ENCODE measurements at regions not wholly inside any gene's neighbourhood (a gene's known extent, or its start where the extent isn't known, plus 50 kb on each side); places are given as distances from the start of the nearest gene placed in this dataset.
A peak's percentile ranks its signal among the peaks of the same experiment; 100 is the strongest.

DNA sequence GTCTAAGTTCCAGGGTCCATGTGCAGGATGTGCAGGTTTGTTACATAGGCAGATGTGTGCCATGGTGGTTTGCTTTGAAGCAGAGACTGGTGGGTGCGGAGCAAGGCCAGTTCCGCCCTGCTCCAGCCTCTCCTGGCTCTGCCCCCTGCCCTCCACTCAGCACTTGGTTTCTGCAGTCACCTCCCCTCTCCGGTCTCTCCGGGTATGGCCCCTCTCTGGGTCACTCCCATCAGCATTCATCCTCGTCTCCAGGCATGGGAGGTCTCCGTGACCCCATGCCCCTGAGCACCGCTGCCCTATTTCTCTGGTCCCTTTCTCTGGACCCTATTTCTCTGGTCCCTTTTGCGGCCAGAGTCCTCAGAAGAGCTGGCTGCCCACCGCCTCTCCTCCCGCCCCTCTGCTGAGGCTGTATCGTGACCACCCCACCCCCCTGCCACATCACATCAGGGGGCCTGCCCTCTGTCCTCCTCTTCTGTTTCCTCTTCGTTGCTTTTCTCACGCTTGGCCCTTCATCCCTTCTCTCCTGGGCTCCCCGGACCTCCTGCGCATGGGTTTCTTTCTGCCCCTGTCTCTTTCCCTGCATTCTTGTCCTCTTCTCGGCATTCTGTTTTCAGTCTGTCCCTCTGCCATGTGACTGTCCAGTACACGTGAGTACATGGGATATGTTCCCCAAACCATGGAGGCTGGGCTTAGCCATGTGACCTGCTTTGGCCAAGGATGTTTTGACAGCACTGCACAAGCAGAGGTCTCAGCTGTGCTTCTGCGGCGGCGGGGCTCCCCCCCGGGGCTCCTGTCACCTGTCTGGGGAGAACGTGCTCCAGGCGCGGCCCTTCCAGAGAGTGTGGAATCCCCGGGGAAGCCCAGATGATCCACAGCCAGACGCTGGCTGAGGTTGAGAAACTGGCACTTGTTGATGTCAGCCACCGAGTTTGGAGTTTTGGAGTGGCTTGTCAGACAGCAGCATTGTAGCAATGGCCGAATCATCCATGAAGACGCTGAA is 54.4 kb upstream of the C1orf174 start:
- peak; percentile 78 for DNase-seq (ENCODE audit: low read depth)

DNA sequence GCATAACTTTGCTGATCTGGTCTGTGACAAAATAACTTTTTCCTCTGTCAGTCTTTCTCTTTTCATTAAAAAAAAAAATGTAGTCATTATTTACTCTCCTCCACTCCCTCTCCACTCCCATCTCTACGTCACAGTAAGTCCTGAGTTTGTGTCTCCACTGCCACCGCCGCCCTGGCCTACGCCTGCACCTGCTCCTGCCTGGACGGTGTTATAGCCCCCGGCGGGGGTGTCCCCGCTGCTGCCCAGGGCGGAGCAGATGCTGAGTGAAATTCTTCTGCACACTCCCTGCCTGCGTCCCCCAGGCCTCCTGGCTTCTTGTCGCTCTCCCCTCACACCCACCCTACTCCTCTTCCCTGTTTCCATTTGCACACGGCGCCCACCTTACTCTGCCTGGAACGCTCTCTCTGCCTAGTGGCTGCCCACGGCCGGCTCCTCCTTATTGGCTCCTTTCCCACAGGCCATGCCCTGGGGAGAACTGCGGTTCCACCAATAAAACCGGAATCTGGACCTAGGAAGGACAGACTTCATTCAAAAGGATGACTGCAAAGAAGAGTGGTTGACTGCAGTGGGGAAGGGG is 55.2 kb upstream of the C1orf174 start:
- DNase-seq (ENCODE audit: low read depth), result no peak

DNA sequence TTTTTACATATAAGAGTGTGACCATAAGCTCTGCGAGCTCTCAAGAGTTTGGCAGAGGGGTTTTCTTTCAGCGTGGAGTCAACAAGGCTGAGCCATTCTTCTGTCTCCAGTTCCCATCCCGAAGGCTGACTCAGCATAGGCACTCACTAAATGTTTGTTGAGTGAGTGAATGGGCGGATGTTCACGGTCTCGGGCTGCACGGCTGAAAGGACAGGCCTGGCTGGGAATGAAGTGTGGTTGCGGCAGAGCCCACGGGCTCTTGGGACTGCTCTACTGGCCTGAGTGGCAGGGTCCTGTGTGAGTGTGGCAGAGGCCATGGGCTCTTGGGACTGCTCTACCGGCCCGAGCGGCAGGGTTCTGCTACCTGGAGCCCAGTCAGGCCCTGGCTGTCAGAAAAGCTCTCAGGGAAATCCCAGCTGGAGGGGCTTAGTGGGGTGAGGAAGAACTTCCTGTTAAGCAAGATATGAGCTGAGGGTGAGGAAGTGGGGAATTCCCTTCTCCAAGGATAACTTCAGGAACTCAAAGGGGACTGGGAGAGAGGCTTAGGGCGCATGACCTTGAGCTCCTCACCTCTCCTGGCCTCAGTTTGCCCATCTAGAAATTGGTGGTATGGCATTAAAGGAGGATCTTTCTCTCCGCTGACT is 56.6 kb upstream of the C1orf174 start:
- no peak for DNase-seq (ENCODE audit: low read depth)

DNA sequence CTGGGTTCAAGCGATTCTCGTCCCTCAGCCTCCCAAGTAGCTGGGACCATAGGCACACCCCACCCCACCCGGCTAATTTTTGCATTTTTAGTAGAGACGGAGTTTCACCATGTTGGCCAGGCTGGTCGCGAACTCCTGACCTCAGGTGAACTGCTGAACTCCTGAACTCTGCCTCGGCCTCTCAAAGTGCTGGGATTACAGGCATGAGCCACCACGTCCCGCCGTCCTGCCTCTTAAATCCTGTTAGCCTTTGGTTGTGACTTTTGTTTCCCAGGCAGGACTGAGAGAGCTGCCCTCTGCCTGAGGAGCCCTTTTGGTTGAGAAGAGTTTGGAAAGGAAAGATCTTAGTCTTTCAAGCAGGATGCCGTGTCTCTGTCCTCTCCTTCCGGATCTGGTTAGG is 59.3 kb upstream of the C1orf174 start:
- no peak for DNase-seq (ENCODE audit: low read depth)

DNA sequence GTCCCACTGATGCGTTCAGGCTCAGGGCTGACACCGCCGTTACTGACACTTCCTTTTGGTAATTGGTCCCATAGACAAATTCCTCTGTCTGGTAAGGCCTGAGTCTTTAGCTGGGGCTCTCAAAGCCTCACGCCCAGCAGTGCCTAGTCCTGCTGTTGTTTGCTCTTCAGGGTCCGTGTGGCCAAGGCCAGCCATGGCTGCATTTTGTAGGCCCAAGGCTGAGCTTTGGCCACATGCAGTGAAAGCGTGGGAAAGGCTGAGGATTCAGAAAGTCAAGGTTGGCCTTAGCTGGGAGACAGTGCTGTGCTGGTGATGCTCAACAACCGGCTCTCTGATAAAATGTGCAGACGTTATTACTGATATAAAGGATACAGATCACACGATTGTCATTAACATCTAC is 63.5 kb upstream of the C1orf174 start:
- DNase-seq (ENCODE audit: low read depth), result no peak

DNA sequence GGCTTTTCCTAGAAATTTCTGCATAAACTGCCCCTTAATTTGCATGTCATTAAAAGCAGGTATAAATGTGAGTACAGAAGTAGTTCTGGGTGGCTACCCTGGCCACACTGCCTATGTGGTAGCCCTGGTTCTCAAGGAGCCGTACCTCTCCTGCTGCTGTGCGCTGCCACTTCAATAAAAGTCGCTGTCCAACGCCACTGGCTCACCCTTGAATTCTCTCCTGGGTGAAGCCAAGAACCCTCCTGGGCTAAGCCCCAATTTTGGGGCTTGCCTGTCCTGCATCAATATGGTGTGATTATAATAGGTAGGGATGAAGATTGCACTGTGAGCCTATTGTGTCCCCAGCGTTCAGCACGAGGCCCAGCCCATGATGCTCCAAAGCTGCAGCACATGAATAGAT is 65.6 kb upstream of the C1orf174 start:
- no peak for DNase-seq (ENCODE audit: low read depth)

DNA sequence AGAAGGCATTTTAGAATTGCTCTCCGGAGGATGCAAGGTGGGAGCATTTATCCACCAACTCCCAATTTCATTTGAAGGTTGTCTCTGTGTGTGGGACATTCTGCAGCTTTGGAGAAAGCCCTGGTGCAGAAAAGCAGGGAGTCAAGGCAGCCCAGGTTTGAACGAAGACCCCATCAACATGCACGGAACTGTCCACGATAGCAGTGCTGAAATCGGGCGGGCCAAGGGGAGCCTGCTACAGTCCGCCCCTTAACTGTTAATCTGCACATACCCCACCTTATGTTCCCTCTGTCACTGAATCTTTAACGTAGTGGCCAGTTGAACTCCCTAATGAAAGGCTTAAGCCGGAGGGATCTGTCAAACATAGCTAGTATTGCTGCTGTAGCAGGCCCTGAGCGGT is 68.8 kb upstream of the C1orf174 start:
- no peak for DNase-seq (ENCODE audit: low read depth)

DNA sequence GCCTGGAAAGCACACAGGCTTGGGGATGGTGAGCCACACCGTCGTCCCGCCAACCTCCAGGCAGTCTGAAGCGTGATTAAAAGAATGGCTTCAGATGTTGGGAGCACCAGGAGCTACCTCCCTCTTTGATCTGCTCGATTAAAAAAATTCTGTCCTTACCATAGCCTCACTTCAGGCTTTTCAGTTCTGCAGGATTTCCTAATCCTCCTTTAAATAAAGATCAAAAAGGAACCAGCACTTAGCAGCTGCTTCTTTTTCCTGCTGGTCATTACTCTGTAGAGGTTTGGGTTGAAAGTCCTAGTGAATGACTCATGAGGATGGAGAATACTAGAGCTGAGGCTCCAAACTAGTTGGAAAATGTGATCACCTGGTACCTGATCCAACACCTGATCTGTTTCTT is 71.9 kb upstream of the C1orf174 start:
- DNase-seq (ENCODE audit: low read depth), result no peak

DNA sequence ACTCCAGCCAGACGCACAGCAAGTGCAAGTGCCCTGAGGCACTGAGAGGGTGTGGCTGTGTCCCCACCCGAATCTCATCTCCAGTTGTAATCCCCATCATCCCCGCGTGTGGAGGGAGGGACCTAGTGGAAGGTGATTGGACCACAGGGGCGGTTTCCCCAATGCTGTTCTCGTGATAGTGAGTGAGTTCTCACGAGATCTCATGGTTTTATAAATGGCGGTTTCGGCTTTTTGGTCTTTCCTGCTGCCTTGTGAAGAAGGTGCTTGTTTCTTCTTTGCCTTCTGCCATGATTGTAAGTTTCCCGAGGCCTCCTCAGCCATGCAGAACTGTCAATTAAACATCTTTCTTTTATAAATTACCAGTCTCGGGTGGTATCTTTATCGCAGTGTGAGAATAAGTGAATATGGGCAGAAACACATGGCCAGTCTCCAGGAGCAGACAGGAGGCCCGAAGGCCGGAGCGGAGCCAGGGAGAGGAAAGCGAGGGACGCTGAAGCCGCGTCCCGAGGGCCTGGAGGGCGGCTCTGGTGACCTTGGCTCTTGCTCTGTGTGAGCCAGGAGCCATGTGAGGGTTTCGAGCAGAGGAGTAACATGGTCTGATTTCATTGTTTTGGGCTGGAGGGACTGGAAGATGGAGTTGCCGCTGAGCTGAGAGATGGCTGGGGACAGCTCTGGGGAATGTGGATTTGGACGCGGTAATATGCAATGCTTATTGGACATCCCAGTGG is 76.0 kb upstream of the C1orf174 start:
- no peak for DNase-seq (ENCODE audit: low read depth)

DNA sequence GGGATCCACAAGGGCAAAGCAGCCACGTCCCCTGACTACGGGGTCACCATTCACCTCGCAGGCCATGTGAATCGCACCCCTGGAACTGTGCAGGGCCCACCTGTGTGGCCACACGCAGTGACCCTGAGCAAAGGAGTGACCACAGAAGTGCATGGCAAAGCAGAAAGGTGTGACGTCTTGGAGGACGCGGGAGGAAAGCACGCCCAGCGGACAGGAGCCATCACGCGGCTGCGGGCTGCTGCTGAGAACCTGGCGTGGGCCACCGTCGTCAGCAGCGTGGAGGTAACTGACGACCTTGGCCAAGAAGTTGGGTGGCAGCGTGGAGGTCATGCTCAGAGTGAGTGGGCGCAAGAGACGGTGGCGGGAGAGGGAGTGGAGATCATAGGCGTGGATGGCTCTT is 76.7 kb upstream of the C1orf174 start:
- DNase-seq (ENCODE audit: low read depth), result no peak

DNA sequence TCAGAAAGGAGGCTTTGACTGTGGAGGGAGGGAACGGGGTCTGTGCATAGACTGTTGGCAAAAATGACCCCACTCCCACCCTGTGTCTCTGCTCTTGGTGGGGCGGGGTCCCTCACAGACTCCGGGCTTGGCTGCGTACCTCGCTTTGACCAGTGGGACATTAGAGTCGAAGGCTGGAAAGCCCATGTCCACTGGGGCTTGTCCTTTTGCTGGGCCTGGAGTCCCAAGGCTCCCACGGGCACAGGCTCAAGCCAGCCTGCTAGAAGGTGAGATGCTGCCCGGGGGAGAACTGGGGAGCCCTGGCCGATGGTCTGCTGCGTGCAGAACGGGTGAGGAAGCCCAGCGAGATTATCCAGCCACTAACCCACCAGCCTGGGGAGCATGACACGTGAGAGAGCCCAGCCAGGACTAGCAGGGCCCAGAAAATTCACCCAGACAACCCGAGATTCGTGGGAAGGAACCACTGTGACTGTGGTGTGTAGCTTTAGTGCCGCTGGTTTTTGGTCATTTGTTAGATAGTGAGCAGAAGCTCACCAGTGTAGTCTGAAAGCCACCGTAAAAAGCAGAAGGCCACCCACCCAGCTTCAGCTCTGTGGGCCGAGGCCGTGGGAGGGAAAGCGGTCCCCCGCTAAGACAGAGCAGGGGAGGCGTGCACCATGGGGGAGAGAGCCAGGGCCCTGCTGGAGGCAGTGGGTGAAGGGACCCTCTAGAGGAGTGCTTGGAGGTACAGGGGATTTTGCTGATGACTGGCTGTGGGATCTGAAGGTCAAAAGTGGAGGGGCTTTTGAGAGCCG is 78.3 kb upstream of the C1orf174 start:
- DNase-seq (ENCODE audit: low read depth), result no peak

DNA sequence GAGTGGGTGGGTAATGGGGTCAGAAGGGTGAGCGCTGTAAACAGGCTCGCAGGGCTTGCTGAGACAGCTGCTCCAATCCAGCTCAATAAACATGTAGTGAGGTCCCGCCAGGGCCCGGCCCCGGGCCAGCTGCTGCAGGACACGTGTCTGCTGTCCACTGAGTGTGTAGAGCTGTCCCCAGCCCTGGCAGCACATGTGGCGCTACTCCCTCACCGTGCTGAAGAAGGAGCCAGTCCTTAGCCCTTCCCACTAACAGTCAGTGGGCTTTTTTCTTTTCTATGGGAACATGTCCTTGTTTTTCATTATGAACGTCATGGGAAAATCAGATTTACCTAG is 78.9 kb upstream of the C1orf174 start:
- DNase-seq (ENCODE audit: low read depth), result peak; percentile 11

DNA sequence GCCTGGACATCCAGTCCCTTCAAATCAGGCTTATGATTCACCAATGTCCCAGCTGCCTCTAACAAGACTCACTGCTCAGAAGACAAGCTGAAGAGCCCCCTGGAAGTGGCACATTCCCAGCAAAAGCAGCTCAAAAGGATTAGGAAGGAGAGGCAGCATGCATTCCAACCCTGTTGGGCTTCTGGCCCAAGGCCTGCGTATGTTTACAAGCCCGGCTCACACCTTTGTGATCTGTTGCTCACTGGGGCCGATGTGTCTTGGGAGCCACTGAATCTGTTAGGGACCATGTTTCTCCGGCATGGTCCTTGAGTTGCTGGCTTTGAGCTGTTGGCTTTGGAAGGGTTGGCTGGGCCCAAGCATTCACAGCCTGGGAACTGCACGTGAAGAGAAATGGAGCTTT is 81.2 kb upstream of the C1orf174 start:
- no peak for DNase-seq (ENCODE audit: low read depth)

DNA sequence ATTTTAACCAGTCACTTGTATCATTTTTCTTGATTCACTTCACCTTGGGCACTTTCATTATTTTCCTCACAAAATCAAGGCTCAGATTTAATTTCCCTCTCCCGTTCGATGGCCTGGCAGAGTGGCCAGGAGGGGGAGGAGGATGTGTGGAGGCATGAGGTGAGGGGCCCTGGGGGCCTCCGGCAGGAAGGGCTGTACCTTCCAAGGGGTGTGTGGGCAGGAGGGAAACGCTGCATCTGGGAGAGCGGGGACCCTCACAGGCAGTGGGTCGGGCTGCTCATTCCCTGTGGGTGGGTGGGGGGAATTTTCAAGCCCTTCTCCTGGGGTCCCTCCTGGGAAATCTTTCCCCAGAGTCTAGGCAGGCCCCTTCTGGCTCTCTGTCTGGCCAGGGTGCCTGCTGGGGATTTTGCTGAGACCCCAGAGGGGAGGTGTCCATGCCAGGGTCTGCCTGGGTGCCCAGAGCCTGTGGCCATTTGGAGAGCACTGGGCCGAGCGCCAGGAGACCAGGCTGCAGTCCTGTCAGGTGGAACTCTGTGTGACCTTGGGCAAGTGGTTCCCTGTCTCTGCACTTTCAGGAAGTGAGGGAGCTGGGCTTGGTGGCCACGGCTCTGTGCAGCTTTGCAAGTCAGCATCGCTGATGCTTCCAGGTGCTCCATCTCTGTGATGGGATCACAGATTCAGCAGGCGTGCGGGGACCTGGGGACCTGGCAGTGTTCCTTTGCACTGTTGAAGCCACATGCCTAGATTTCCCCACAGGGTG is 81.9 kb upstream of the C1orf174 start:
- DNase-seq (ENCODE audit: low read depth), result no peak

DNA sequence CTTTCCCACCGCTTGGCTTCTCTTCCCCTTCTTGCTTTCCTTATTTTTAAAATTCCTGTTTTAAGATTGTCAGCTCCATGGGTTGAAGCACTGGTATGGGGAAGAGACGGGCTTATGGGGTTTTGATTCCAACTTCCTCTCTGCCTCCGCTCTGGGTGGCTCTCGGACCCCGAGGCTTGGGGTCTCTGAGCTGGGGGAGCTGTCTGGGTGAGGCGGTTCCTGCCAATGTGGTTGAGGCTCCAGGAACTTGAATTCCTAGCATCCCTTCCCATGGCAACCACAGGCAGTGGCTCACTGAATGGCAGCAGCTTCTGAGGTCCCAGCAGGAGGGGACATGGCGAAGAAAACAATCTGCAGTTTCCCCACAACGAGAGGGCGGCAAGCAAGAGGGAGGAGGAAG is 83.1 kb upstream of the C1orf174 start:
- no peak for DNase-seq (ENCODE audit: low read depth)

DNA sequence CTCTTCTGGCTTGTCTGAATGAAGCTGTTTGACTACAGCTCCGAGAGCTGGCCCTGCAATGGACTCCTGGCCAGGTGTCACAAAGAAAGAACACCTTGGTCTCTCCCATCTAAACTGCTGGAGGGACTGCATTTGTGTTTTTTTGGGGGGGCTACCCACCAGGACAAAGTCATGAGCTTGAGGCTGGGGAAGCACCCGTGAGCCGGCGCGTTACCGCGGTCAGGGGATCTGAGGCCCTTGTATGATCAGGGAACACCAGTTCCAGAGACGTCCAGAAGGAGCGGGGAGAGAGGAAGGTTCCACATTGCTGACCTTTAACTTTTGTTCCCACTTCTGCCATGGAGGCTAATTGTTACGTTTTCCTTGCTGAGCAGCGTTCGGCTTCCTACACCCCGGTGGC is 84.5 kb upstream of the C1orf174 start:
- DNase-seq (ENCODE audit: low read depth), result no peak

DNA sequence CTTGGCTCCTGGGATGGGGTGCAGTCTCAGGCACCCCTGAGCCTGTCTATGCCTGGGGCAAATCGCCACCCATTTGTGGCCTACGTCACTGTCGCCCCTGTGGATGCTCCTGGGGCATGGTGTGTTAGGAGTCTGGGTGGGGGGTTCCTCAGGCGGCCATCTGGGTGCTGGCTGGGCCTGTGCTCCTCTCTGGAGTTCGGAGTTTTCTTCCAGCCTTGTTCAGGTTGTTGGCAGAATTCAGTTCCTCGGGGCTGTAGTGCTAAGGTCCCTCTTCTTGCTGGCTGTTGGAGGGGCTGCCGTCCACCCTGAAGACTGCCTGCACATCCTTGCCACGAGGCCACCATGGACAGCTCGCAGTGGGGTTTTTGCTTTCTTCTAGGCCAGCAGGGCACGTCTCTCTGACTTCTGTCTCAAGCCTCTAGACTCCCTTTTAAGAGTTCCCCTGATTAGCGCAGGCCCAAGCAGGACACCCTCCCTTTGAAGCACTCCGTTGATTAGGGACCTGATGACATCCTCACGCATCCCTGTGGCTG is 86.7 kb upstream of the C1orf174 start:
- DNase-seq (ENCODE audit: low read depth), result no peak

DNA sequence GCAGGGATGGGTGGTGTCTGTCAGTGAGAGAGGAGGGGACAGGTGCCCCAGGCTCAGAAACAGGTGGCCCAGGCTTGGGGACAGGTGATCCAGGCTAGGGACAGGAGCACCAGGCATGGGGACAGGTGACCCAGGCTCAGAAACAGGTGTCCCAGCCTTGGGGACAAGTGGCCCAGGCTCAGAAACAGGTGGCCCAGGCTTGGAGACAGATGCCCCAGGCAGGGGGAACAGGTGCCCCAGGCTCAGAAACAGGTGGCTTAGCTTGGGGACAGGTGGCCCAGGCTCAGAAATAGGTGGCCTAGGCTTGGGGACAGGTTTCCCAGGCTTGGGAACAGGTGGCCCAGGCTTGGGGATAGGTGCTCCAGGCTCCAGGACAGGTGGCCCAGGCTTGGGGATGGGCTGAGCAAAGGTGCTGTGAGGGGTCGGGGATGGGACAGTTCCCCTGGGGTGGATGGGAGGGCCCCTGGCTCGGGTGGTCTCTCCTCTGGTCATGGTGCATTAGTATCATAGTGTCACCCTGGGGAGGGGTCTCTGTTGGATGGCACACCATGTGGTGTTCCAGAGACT is 87.7 kb upstream of the C1orf174 start:
- no peak for DNase-seq (ENCODE audit: low read depth)

DNA sequence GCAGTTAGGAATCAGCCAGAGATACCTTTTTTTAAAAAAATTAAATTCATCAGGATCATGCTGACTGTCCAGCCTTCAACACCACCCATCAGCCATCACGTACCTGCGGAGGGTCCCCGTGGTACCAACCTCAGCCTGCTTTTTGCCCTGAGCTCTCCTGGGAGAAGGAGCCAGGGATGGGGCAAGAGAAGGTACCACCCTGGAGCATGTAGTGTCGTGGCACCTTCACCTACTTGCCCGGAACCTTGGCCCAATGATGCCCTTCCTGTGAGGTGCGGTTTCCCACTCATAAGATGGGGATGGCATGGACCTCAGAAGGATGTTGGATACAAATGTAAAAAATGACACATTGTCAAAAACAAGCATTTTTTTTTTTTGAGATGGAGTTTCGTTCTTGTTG is 88.4 kb upstream of the C1orf174 start:
- DNase-seq (ENCODE audit: low read depth), result no peak

DNA sequence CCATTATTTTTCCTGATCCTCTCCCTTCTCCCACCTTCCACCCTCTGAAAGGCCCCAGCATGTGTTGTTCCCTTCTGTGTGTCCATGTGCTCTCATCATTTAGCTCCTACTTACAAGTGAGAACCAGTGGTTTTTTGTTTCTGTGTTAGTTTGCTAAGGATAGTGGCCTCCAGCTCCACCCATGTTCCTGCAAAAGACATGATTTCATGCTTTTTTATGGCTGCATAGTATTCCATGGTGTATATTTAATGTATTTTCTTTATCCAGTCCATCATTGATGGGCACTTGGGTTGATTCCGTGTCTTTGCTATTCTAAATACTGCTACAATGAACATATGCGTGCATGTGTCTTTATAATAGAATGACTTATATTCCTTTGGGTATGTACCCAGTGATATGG is 89.4 kb upstream of the C1orf174 start:
- DNase-seq (ENCODE audit: low read depth), result no peak

Measured in myocyte (in vitro differentiated cells).